NCI-H2171 (cell line): ENCODE measurements at regions not wholly inside any gene's neighbourhood (a gene's known extent, or its start where the extent isn't known, plus 50 kb on each side); places are given as distances from the start of the nearest gene placed in this dataset.

Experiments used
- DNase-seq: peaks from one replicate; lab custom pipeline; 2025; lab: John Stamatoyannopoulos, UW

- no peak for DNase-seq
Measured at GRCh38 chr2:128473175-128474035, 154.7 kb upstream of the HS6ST1 start.

- DNase-seq = no peak
Measured at GRCh38 chr2:128474036-128474955, 155.6 kb upstream of the HS6ST1 start.

- no peak for DNase-seq
Measured at GRCh38 chr2:128474962-128475361, 156.3 kb upstream of the HS6ST1 start.

- DNase-seq = no peak
Measured at GRCh38 chr2:128475427-128476211, 157.0 kb upstream of the HS6ST1 start.

GRCh38 chr2:128477026-128477820 is 158.6 kb upstream of the HS6ST1 start:
- no peak for DNase-seq

- DNase-seq = no peak
Measured at GRCh38 chr2:128477891-128478290, 159.2 kb upstream of the HS6ST1 start.

- DNase-seq = no peak
Measured at GRCh38 chr2:128485761-128486639, 167.3 kb upstream of the HS6ST1 start.

- DNase-seq = no peak
Measured at GRCh38 chr2:128486640-128487375, 168.1 kb upstream of the HS6ST1 start.

GRCh38 chr2:128487650-128488387 is 169.2 kb upstream of the HS6ST1 start:
- no peak for DNase-seq

GRCh38 chr2:128488434-128488833 is 169.8 kb upstream of the HS6ST1 start:
- DNase-seq = no peak

- no peak for DNase-seq
Measured at GRCh38 chr2:128489526-128490273, 171.0 kb upstream of the HS6ST1 start.

- DNase-seq = no peak
Measured at GRCh38 chr2:128490321-128490720, 171.7 kb upstream of the HS6ST1 start.

- DNase-seq = no peak
Measured at GRCh38 chr2:128490881-128491691, 172.4 kb upstream of the HS6ST1 start.

GRCh38 chr2:128491692-128492244 is 173.1 kb upstream of the HS6ST1 start:
- no peak for DNase-seq

GRCh38 chr2:128492966-128493811 is 174.5 kb upstream of the HS6ST1 start:
- DNase-seq = no peak

GRCh38 chr2:128493880-128494279 is 175.2 kb upstream of the HS6ST1 start:
- no peak for DNase-seq
